MM.1S (cell line): ENCODE measurements at regions not wholly inside any gene's neighbourhood (a gene's known extent, or its start where the extent isn't known, plus 50 kb on each side); places are given as distances from the start of the nearest gene placed in this dataset.

Experiments used
- EZH2 ChIP-seq: fragments of 300-600 bp; sonication (generic); optimal IDR thresholded peaks from 2 replicates; pipeline ENCODE3; 2017; ENCODE audit warnings: low read depth, mild to moderate bottlenecking, antibody characterized with exemption, low read length, mixed read lengths
- EZH2phosphoT487 ChIP-seq: fragments of 300-600 bp; sonication (generic); IDR thresholded peaks from 2 replicates; pipeline ENCODE4 v1.6.1; 2018; ENCODE audit warnings: antibody characterized with exemption, low read length
- TF ChIP-seq, protein P1 (sequence below): fragments of 300-600 bp; sonication (generic); IDR thresholded peaks from 2 replicates; pipeline ENCODE4 v1.5.1; 2016; ENCODE audit warnings: antibody characterized with exemption, low read length, mixed read lengths

DNA sequence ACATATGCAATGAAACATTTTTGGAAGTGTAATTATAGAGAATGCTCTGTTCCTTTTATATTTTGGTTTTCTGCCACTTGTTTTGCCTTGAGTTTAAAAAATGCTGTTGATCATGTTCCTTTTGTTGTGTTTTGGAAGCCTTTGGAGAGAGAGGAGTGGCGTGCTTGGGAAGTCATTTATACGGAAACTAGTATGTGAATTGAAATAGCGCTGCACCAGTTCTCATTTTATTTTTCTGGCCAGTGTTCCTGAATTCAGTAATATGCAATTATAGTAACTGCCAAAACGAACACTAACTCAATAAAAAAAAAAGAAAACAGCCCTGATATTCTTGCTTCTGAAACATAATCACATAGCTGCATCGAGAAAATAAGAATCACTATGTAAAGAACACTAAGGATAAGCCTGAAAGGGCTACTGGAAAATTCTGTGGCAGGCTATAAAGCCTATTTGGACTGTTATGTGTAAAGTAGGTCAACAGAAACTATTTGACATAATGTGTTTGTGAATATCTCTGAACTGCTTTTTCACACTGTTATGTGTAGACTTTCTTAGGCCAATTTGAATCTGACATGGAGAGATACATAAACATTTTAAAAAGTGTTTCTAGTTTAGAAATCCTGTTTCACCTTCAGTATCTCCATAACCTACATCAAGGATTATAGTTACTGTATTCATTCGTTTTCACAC lies 742.0 kb downstream of the KCNT2 start:
- TF ChIP-seq EZH2 (no peak), EZH2phosphoT487 (no peak)
- TF ChIP-seq, protein P1, sequence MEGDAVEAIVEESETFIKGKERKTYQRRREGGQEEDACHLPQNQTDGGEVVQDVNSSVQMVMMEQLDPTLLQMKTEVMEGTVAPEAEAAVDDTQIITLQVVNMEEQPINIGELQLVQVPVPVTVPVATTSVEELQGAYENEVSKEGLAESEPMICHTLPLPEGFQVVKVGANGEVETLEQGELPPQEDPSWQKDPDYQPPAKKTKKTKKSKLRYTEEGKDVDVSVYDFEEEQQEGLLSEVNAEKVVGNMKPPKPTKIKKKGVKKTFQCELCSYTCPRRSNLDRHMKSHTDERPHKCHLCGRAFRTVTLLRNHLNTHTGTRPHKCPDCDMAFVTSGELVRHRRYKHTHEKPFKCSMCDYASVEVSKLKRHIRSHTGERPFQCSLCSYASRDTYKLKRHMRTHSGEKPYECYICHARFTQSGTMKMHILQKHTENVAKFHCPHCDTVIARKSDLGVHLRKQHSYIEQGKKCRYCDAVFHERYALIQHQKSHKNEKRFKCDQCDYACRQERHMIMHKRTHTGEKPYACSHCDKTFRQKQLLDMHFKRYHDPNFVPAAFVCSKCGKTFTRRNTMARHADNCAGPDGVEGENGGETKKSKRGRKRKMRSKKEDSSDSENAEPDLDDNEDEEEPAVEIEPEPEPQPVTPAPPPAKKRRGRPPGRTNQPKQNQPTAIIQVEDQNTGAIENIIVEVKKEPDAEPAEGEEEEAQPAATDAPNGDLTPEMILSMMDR, result no peak
